Fibroblast of skin of left quadriceps (primary cell): ENCODE measurements at regions not wholly inside any gene's neighbourhood (a gene's known extent, or its start where the extent isn't known, plus 50 kb on each side); places are given as distances from the start of the nearest gene placed in this dataset.

Experiments
- DNase-seq, 2 experiments: peaks; one replicate each; pipeline ENCODE4 v3.0.0-alpha.2; 2013; ENCODE audit warnings: low read depth in 2 of 2

- DNase-seq = no peak
Measured at GRCh38 chr3:71854706-71855105, 69.8 kb upstream of the PROK2 start.

DNA sequence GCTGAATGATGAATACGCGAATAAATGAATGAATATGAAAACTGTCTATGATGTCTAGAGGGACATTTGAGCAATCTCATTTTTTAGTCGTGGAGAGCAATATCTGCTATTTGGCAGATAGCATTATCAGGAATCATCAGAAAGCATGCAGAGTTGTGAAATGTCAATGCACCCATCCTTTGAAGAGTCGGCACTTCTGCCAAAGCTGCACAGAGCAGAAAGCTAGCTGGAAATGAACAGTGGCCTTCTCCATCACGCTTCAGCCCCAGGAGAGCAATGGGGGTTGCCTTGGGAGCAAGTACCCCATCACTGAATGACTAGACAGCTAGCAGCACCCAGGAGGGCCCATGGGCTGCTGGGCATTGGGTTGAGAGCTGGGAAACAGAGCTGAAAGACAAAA is 69.1 kb upstream of the PROK2 start:
- no peak for DNase-seq

DNA sequence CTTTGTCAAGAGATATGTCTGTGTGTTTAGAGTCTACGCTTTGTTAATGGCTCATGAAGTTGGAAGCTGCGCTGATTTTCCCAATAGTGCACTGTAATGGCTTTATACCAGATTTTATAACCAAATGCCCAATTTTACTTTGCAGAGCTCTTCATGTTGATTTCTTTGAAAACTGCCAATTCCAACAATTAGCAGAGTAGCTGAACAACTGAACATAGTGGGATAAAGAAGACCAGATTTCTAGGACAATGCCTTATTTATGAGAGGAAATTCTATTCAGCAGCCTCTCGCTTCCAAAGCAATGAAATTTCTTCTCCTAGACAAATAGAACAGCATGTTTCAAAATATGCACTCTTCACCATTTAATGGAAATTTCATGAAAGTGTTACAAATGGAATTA is 66.9 kb upstream of the PROK2 start:
- no peak for DNase-seq

GRCh38 chr3:71850654-71851053 is 65.7 kb upstream of the PROK2 start:
- no peak for DNase-seq

- no peak for DNase-seq
Measured at GRCh38 chr3:71849681-71850080, 64.7 kb upstream of the PROK2 start.

- DNase-seq = no peak
Measured at GRCh38 chr3:71847794-71848193, 62.8 kb upstream of the PROK2 start.

GRCh38 chr3:71846185-71846584 is 61.2 kb upstream of the PROK2 start:
- DNase-seq = no peak

GRCh38 chr3:71843071-71843470 is 58.1 kb upstream of the PROK2 start:
- DNase-seq = no peak

DNA sequence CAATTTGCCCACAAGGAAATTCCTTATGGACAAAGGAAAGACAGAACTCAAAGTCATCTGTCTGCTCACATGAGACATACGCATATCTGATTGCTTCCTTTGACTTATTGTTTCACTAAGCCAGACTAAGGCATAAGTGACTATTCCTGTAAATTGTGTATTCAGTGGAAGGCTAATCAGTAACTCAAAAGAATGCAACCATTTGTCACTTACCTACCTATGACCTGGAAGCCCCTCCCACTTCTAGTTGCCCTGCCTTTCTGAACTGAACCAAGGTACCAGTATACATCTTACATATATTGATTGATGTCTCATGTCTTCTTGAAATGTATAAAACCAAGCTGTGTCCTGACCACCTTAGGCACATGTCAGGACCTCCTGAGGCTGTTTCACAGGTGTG is 53.5 kb upstream of the PROK2 start:
- no peak for DNase-seq
